ENCODE measurements at regions not wholly inside any gene's neighbourhood (a gene's known extent, or its start where the extent isn't known, plus 50 kb on each side); places are given as distances from the start of the nearest gene placed in this dataset.
A peak's percentile ranks its signal among the peaks of the same experiment; 100 is the strongest.

- DNase-seq (ENCODE audit: low read depth): no peak
Measured at GRCh38 chr1:170271430-170272161, 125.8 kb downstream of the NTMT2 start.

GRCh38 chr1:170273291-170274130 is 127.8 kb downstream of the NTMT2 start:
- DNase-seq (ENCODE audit: low read depth): no peak

GRCh38 chr1:170274131-170274501 is 128.4 kb downstream of the NTMT2 start:
- DNase-seq (ENCODE audit: low read depth): no peak

GRCh38 chr1:170277985-170278384 is 132.2 kb downstream of the NTMT2 start:
- DNase-seq (ENCODE audit: low read depth): no peak

- no peak for DNase-seq (ENCODE audit: low read depth)
Measured at GRCh38 chr1:170284016-170284415, 138.3 kb downstream of the NTMT2 start.

- DNase-seq (ENCODE audit: low read depth): no peak
Measured at GRCh38 chr1:170284512-170284911, 138.8 kb downstream of the NTMT2 start.

GRCh38 chr1:170284951-170285350 is 139.2 kb downstream of the NTMT2 start:
- DNase-seq (ENCODE audit: low read depth): no peak

- no peak for DNase-seq (ENCODE audit: low read depth)
Measured at GRCh38 chr1:170288155-170288554, 142.4 kb downstream of the NTMT2 start.

GRCh38 chr1:170290276-170290675 is 144.5 kb downstream of the NTMT2 start:
- DNase-seq (ENCODE audit: low read depth): peak; percentile 8

GRCh38 chr1:170290991-170291390 is 145.2 kb downstream of the NTMT2 start:
- no peak for DNase-seq (ENCODE audit: low read depth)

- DNase-seq (ENCODE audit: low read depth): no peak
Measured at GRCh38 chr1:170291516-170291915, 145.8 kb downstream of the NTMT2 start.

GRCh38 chr1:170296211-170296610 is 150.5 kb downstream of the NTMT2 start:
- DNase-seq (ENCODE audit: low read depth): no peak

GRCh38 chr1:170296642-170297041 is 150.9 kb downstream of the NTMT2 start:
- no peak for DNase-seq (ENCODE audit: low read depth)

GRCh38 chr1:170301596-170301995 is 155.8 kb downstream of the NTMT2 start:
- DNase-seq (ENCODE audit: low read depth): no peak

- no peak for DNase-seq (ENCODE audit: low read depth)
Measured at GRCh38 chr1:170303034-170303433, 157.3 kb downstream of the NTMT2 start.

- no peak for DNase-seq (ENCODE audit: low read depth)
Measured at GRCh38 chr1:170305777-170306512, 160.2 kb downstream of the NTMT2 start.

GRCh38 chr1:170306513-170306910 is 160.8 kb downstream of the NTMT2 start:
- DNase-seq (ENCODE audit: low read depth): no peak

- DNase-seq (ENCODE audit: low read depth): no peak
Measured at GRCh38 chr1:170306948-170307347, 161.2 kb downstream of the NTMT2 start.

GRCh38 chr1:170307426-170307825 is 161.7 kb downstream of the NTMT2 start:
- DNase-seq (ENCODE audit: low read depth): no peak

- peak; percentile 54 for DNase-seq (ENCODE audit: low read depth)
Measured at GRCh38 chr1:170309389-170310013, 163.7 kb downstream of the NTMT2 start.

- no peak for DNase-seq (ENCODE audit: low read depth)
Measured at GRCh38 chr1:170310014-170310405, 164.3 kb downstream of the NTMT2 start.

GRCh38 chr1:170310951-170311350 is 165.2 kb downstream of the NTMT2 start:
- no peak for DNase-seq (ENCODE audit: low read depth)

Measured in myocyte (in vitro differentiated cells).